Thyroid gland (tissue), 4 donors: ENCODE measurements at regions not wholly inside any gene's neighbourhood (a gene's known extent, or its start where the extent isn't known, plus 50 kb on each side); places are given as distances from the start of the nearest gene placed in this dataset.

Source experiments
- DNase-seq, 2 donors: peaks; one replicate each; pipeline ENCODE4 v3.0.0-alpha.2; 2019
- H3K27ac ChIP-seq, 3 donors: fragments of 200-600 bp; sonication (generic); 1 replicate in 2 of 3; 2 replicates in 1 of 3; pipeline ENCODE4 v1.5.1; 2016 to 2019; ENCODE audit warnings: mild to moderate bottlenecking in 1 of 3, moderate library complexity in 1 of 3
- H3K27me3 ChIP-seq: fragments of 200-600 bp; sonication (generic); one replicate; pipeline ENCODE4 v1.5.1; 2019
- H3K36me3 ChIP-seq, 2 donors: fragments of 200-600 bp; sonication (generic); one replicate each; pipeline ENCODE4 v1.5.1; 2016 to 2019
- H3K4me1 ChIP-seq, 2 donors: fragments of 200-600 bp; sonication (generic); one replicate each; pipeline ENCODE4 v1.5.1; 2017 to 2019
- H3K4me3 ChIP-seq, 3 donors: fragments of 200-600 bp; sonication (generic); replicated peaks in 1 of 3; 1 replicate in 2 of 3; 2 replicates in 1 of 3; pipeline ENCODE4 v1.5.1; 2016; ENCODE audit warnings: mild to moderate bottlenecking in 1 of 3
- H3K9me3 ChIP-seq: fragments of 200-600 bp; sonication (generic); one replicate; pipeline ENCODE4 v1.5.1; 2017
- POLR2A ChIP-seq, 2 donors: fragments of 450-650 bp; IDR thresholded peaks; one replicate each; pipeline ENCODE4 v1.6.1; 2017; ENCODE audit warnings: antibody characterized with exemption in 2 of 2, mild to moderate bottlenecking in 2 of 2, moderate library complexity in 1 of 2
- WGBS, 2 donors: methylation state at CpG; one replicate each; pipeline ENCODE4 v1.1.5; 2017; 5-methylcytosine and 5-hydroxymethylcytosine counted together
- intact Hi-C: fragments of 100-400 bp; cut with DNase I; formaldehyde crosslinking; loops from one replicate; pipeline ENCODE4 v1.15.1; 2023
- TF ChIP-seq, protein P1 (sequence below), 6 experiments: fragments of 200-600 bp in 3 of 6; fragments of 450-650 bp in 3 of 6; sonication (generic) in 3 of 6; IDR thresholded peaks; one replicate each; pipeline ENCODE4 v1.5.1; 2016 to 2019; ENCODE audit warnings: antibody characterized with exemption in 6 of 6, mild to moderate bottlenecking in 2 of 6, inconsistent platforms in 1 of 6, moderate library complexity in 1 of 6

DNA sequence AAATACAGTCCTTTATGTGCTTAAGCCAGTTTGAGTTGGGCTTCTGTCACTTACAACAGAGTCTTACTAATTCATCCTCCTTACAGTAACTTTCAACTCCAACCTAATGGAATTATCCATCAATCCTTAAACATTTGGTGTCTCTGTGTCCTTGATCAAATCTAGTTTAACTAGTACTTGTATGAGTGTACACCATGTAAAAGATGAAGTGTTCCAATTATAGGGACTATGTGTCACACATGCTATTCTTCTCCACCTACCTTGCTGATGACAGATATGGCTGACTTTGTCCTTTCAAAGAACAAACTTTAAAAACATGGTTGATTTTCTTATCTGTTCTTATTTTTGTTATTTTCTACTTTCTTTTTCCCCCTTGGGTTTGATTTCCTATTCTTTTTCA is 60.4 kb upstream of the NBPF3 start:
- Histone ChIP-seq H3K27me3 (no peaks in the 10 kb centered on the region), H3K4me3 (no peak overlapping the region), H3K27ac (no peak overlapping the region), H3K36me3 (no peaks in the 10 kb centered on the region), H3K9me3 (no peaks in the 10 kb centered on the region), H3K4me1 (peaks cover 7 to 12% of the 10 kb centered on the region in 2 donors)
- no peak for DNase-seq
- intact Hi-C loops = loop anchor here (10.0 kb wide), 1 partner anchor 185 kb away; no protein-coding TSS in a partner anchor
- no peak for TF ChIP-seq POLR2A (IDR thresholded peaks at IDR 0.05)
- TF ChIP-seq, protein P1, sequence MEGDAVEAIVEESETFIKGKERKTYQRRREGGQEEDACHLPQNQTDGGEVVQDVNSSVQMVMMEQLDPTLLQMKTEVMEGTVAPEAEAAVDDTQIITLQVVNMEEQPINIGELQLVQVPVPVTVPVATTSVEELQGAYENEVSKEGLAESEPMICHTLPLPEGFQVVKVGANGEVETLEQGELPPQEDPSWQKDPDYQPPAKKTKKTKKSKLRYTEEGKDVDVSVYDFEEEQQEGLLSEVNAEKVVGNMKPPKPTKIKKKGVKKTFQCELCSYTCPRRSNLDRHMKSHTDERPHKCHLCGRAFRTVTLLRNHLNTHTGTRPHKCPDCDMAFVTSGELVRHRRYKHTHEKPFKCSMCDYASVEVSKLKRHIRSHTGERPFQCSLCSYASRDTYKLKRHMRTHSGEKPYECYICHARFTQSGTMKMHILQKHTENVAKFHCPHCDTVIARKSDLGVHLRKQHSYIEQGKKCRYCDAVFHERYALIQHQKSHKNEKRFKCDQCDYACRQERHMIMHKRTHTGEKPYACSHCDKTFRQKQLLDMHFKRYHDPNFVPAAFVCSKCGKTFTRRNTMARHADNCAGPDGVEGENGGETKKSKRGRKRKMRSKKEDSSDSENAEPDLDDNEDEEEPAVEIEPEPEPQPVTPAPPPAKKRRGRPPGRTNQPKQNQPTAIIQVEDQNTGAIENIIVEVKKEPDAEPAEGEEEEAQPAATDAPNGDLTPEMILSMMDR (IDR thresholded peaks at IDR 0.05) = no peak

DNA sequence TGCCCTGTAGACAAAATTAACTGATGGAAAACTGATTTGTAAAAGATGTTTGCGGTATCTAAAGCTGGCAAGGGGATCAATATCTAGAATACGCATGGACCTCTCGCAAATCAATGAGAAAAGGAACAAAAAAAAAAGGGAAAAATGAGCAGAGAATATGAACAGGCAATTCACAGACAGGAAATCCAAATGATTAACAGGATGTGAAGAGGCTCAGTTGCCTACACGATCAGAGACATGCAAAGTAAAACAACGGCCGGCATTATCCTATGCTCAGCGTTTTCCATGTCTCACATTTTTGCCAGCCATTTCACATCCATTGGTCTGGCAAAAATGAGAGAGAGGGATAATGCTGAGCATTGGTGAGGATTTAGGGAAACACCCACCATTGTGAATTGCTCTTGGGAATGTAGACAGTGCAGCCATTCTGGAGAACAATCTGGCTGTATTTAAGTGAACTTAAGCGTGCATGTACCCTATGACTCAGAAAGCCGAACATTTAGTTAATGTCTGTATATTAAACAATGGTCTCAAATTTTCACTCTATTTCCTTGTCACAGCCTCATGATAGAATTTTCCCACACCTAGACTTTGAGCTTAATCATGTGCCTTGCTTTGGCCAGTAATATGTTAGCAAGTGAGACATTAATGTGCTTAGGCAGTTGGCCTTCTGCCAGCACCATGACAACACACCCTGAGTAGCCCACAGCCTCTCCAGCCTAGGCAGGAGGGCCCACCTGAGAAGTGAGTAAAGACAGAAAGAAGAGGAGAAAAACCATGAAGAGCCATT is 61.0 kb upstream of the NBPF3 start:
- H3K27me3 ChIP-seq = no peaks in the 10 kb centered on the region
- H3K4me3 ChIP-seq = no peak overlapping the region
- WGBS, 2 donors = 88 to 91% methylated on average over 9 of the region's 9 CpGs
- no peaks in the 10 kb centered on the region for H3K9me3 ChIP-seq
- TF ChIP-seq, protein P1 (IDR thresholded peaks at IDR 0.05) = no peak
- TF ChIP-seq POLR2A (IDR thresholded peaks at IDR 0.05) = no peak
- DNase-seq = no peak
- H3K36me3 ChIP-seq = no peaks in the 10 kb centered on the region
- no peak overlapping the region for H3K27ac ChIP-seq
- intact Hi-C loops = loop anchor here (10.0 kb wide), 1 partner anchor 186 kb away; no protein-coding TSS in a partner anchor
- peaks cover under 1 to 7% of the 10 kb centered on the region in 2 donors for H3K4me1 ChIP-seq

DNA sequence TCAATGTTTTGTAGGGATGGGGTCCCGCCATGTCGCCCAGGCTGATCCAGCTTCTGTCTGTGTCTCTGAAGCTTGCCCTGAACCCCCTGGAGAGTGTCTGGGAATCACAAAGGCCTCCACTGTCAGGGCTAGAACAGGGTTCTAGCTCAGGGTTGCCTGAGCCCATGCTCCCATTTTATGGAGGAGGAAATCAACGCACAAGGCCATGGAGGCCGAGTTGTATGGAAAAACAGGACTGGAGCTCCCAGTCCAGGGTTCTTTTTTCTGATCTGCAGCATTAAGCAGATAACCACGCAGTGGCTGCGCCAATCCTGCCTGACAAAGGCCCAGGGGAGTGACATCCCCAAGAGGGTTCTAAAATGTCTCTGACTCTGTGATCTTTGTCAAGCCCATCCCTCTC is 67.6 kb upstream of the NBPF3 start:
- WGBS, 2 donors = 95 to 96% methylated on average over 6 of the region's 6 CpGs
- H3K27ac ChIP-seq = no peak overlapping the region
- H3K27me3 ChIP-seq = no peaks in the 10 kb centered on the region
- DNase-seq = no peak
- no peak overlapping the region for H3K4me3 ChIP-seq
- no peaks in the 10 kb centered on the region for H3K9me3 ChIP-seq
- no peak for TF ChIP-seq POLR2A (IDR thresholded peaks at IDR 0.05)
- TF ChIP-seq, protein P1 (IDR thresholded peaks at IDR 0.05) = no peak
- H3K4me1 ChIP-seq = no peaks in the 10 kb centered on the region
- intact Hi-C loops = loop anchor here (5.0 to 10.0 kb wide), 2 partner anchors 192 to 285 kb away; no protein-coding TSS in a partner anchor
- H3K36me3 ChIP-seq = no peaks in the 10 kb centered on the region

DNA sequence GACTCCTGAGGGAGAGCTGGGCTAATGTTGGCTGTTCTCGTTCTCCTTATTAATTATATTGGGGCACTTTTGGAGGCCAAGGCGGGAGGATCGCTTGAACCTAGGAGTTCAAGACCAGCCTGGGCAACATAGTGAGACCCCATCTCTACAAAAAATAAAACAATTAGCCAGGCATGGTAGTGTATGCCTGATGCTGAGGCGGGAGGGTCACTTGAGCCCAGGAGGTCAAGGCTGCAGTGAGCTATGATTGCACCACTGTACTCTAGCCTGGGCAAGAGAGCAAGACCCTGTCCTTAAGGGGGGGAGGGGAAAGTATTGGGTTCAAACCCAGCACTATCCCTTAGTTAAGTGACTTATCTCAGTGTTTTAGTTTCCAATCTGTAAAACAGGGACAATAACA is 70.0 kb upstream of the NBPF3 start:
- H3K4me3 ChIP-seq = no peak overlapping the region
- no peaks in the 10 kb centered on the region for H3K9me3 ChIP-seq
- H3K27me3 ChIP-seq = no peaks in the 10 kb centered on the region
- TF ChIP-seq POLR2A (IDR thresholded peaks at IDR 0.05) = no peak
- TF ChIP-seq, protein P1 (IDR thresholded peaks at IDR 0.05) = no peak
- H3K36me3 ChIP-seq = no peaks in the 10 kb centered on the region
- no peak for DNase-seq
- intact Hi-C loops = loop anchor here (2.0 to 10.0 kb wide), 4 partner anchors 115 to 287 kb away; no protein-coding TSS in a partner anchor
- H3K4me1 ChIP-seq = no peaks in the 10 kb centered on the region
- H3K27ac ChIP-seq = no peak overlapping the region
- 65% methylated on average over 4 of the region's 4 CpGs for WGBS, 2 donors
